IMR-90 (cell line): ENCODE measurements at regions not wholly inside any gene's neighbourhood (a gene's known extent, or its start where the extent isn't known, plus 50 kb on each side); places are given as distances from the start of the nearest gene placed in this dataset.

Source experiments
- ATAC-seq: fragments of 200-7000 bp; cut with Tn5 transposase; 2 replicates; pipeline ENCODE4 v1.9.1; 2020; ENCODE audit warnings: low read depth, mild to moderate bottlenecking, moderate library complexity
- BruUV-seq: library from RNA; stranded (reverse); fragments of 400-500 nt; replicated peaks from 2 replicates; lab custom pipeline; 2021; lab: Mats Ljungman, UMichigan
- CTCF ChIA-PET: fragments of 300-600 bp; formaldehyde crosslinking; extraction: SDS; loops from one replicate; lab custom pipeline; 2021; ENCODE audit warnings: antibody characterized with exemption; lab: Yijun Ruan, JAX
- POLR2A ChIA-PET: fragments of 300-600 bp; sonication (Branson Sonifier 250); formaldehyde crosslinking; loops from one replicate; lab custom pipeline; 2022; ENCODE audit warnings: antibody characterized with exemption; ENCODE audit not compliant: unreplicated experiment; lab: Charles Lee
- DNase-seq: peaks from one replicate; pipeline ENCODE4 v3.0.0; 2013
- H2AFZ ChIP-seq: replicated peaks from 2 replicates; pipeline ENCODE3; 2013; ENCODE audit warnings: low read length, mild to moderate bottlenecking; ENCODE audit not compliant: poor library complexity
- H2AK5ac ChIP-seq: 2 replicates; pipeline ENCODE4 v1.6.1; 2013; ENCODE audit warnings: low read depth, low read length, inconsistent platforms
- H2AK9ac ChIP-seq: replicated peaks from 2 replicates; pipeline ENCODE3; 2013; ENCODE audit warnings: mild to moderate bottlenecking, low read depth, low read length, moderate library complexity; ENCODE audit not compliant: poor library complexity
- H2BK120ac ChIP-seq: 2 replicates; pipeline ENCODE4 v1.6.1; 2013; ENCODE audit warnings: low read depth, low read length, inconsistent platforms
- H2BK15ac ChIP-seq: 3 replicates; pipeline ENCODE4 v1.6.1; 2013; ENCODE audit warnings: low read depth, low read length, inconsistent platforms
- H2BK20ac ChIP-seq: 2 replicates; pipeline ENCODE4 v1.6.1; 2013; ENCODE audit warnings: low read depth, mild to moderate bottlenecking, inconsistent platforms, low read length, moderate library complexity
- H2BK5ac ChIP-seq: 2 replicates; pipeline ENCODE4 v1.6.1; 2013; ENCODE audit warnings: mild to moderate bottlenecking, low read depth, low read length, inconsistent platforms; ENCODE audit not compliant: poor library complexity, severe bottlenecking
- H3K14ac ChIP-seq: replicated peaks from 2 replicates; pipeline ENCODE4 v1.6.1; 2013; ENCODE audit warnings: low read depth, low read length, inconsistent platforms
- H3K18ac ChIP-seq: 2 replicates; pipeline ENCODE4 v1.6.1; 2013; ENCODE audit warnings: low read depth, low read length, control low read depth
- H3K23ac ChIP-seq: 2 replicates; pipeline ENCODE4 v1.6.1; 2013; ENCODE audit warnings: low read depth, low read length, inconsistent platforms
- H3K27ac ChIP-seq: 2 replicates; pipeline ENCODE4 v1.5.1; 2013; ENCODE audit warnings: mild to moderate bottlenecking, control low read depth, low read length; ENCODE audit not compliant: insufficient read depth
- H3K27me3 ChIP-seq: 2 replicates; pipeline ENCODE4 v1.6.1; 2013; ENCODE audit warnings: low read length; ENCODE audit not compliant: control insufficient read depth, insufficient read depth
- H3K36me3 ChIP-seq: 2 replicates; pipeline ENCODE4 v1.6.1; 2013; ENCODE audit warnings: low read length, mixed read lengths; ENCODE audit not compliant: control insufficient read depth, insufficient read depth
- H3K4ac ChIP-seq: 2 replicates; pipeline ENCODE4 v1.6.1; 2013; ENCODE audit warnings: low read depth, low read length, inconsistent platforms
- H3K4me1 ChIP-seq: 2 replicates; pipeline ENCODE4 v1.6.1; 2013; ENCODE audit warnings: low read length, mixed read lengths; ENCODE audit not compliant: control insufficient read depth, insufficient read depth
- H3K4me2 ChIP-seq: 2 replicates; pipeline ENCODE4 v1.6.1; 2013; ENCODE audit warnings: low read depth, mild to moderate bottlenecking, control low read depth, low read length, moderate library complexity
- H3K4me3 ChIP-seq: 2 replicates; pipeline ENCODE4 v1.5.1; 2013; ENCODE audit warnings: low read depth, mild to moderate bottlenecking, control low read depth, low read length, moderate library complexity; ENCODE audit not compliant: insufficient read depth
- H3K56ac ChIP-seq: 2 replicates; pipeline ENCODE4 v1.6.1; 2013; ENCODE audit warnings: low read length, inconsistent platforms; ENCODE audit not compliant: insufficient read depth; ENCODE audit errors: extremely low read depth
- H3K79me1 ChIP-seq, 2 experiments: 2 replicates each; pipeline ENCODE4 v1.6.1; 2013; ENCODE audit warnings: low read length in 2 of 2, inconsistent platforms in 1 of 2, low read depth in 1 of 2
- H3K9ac ChIP-seq: 2 replicates; pipeline ENCODE4 v1.6.1; 2013; ENCODE audit warnings: low read depth, low read length, control low read depth
- H3K9me1 ChIP-seq: 2 replicates; pipeline ENCODE4 v1.6.1; 2013; ENCODE audit warnings: low read length, inconsistent platforms; ENCODE audit not compliant: insufficient read depth
- H3K9me3 ChIP-seq: 2 replicates; pipeline ENCODE4 v1.6.1; 2013; ENCODE audit warnings: low read length; ENCODE audit not compliant: control insufficient read depth, insufficient read depth
- H4K20me1 ChIP-seq: 2 replicates; pipeline ENCODE4 v1.6.1; 2013; ENCODE audit warnings: low read length, inconsistent platforms; ENCODE audit not compliant: insufficient read depth
- H4K5ac ChIP-seq: 2 replicates; pipeline ENCODE4 v1.6.1; 2013; ENCODE audit warnings: mild to moderate bottlenecking, low read depth, low read length, control low read depth
- H4K8ac ChIP-seq, 2 experiments: 2 replicates each; pipeline ENCODE4 v1.6.1; 2013; ENCODE audit warnings: low read depth in 2 of 2, low read length in 2 of 2, control low read depth in 1 of 2, inconsistent platforms in 1 of 2
- H4K91ac ChIP-seq: 2 replicates; pipeline ENCODE4 v1.6.1; 2013; ENCODE audit warnings: low read depth, low read length, inconsistent platforms; ENCODE audit not compliant: insufficient read depth
- BHLHE40 ChIP-seq: fragments of 150-350 bp; IDR thresholded peaks from 2 replicates; pipeline ENCODE4 v1.6.1; 2016; ENCODE audit warnings: mild to moderate bottlenecking, low read depth, low read length
- CEBPB ChIP-seq: IDR thresholded peaks from 2 replicates; pipeline ENCODE4 v1.6.1; 2012; ENCODE audit warnings: low read depth, low read length, improper control_type of control experiment
- CHD1 ChIP-seq: IDR thresholded peaks from 2 replicates; pipeline ENCODE4 v1.6.1; 2012; ENCODE audit warnings: low read depth, low read length, improper control_type of control experiment
- MAFK ChIP-seq: IDR thresholded peaks from 2 replicates; pipeline ENCODE4 v1.6.1; 2012; ENCODE audit warnings: low read depth, low read length, improper control_type of control experiment
- MXI1 ChIP-seq: IDR thresholded peaks from 2 replicates; pipeline ENCODE4 v1.6.1; 2012; ENCODE audit warnings: low read depth, mild to moderate bottlenecking, low read length, moderate library complexity, borderline replicate concordance
- NFE2L2 ChIP-seq: fragments of 150-350 bp; IDR thresholded peaks from 2 replicates; pipeline ENCODE4 v1.6.1; 2016; ENCODE audit warnings: low read depth, mild to moderate bottlenecking, low read length
- POLR2A ChIP-seq: IDR thresholded peaks from 2 replicates; pipeline ENCODE4 v1.6.1; 2012; ENCODE audit warnings: mild to moderate bottlenecking, low read depth, low read length
- RAD21 ChIP-seq: IDR thresholded peaks from 2 replicates; pipeline ENCODE4 v1.6.1; 2012; ENCODE audit warnings: low read length, improper control_type of control experiment
- RFX5 ChIP-seq: IDR thresholded peaks from 2 replicates; pipeline ENCODE4 v1.8.0; 2012; ENCODE audit warnings: low read depth, mild to moderate bottlenecking, low read length, moderate library complexity
- WGBS, 2 experiments: methylation state at CpG; one replicate each; pipeline versions ENCODE4 v1.1.5 to v1.1.7; 2013; ENCODE audit warnings: missing lambda C conversion rate in 2 of 2; ENCODE audit not compliant: insufficient read length in 1 of 2; ENCODE audit errors: extremely low coverage in 2 of 2; 5-methylcytosine and 5-hydroxymethylcytosine counted together
- dilution Hi-C: fragments of 300-500 bp; cut with HindIII; formaldehyde crosslinking; loops from one replicate; pipeline ENCODE4 v1.14.3; 2018; ENCODE audit warnings: low sequenced_read_pairs; ENCODE audit not compliant: unreplicated experiment
- in situ Hi-C: fragments of 300-500 bp; cut with MboI; formaldehyde crosslinking; loops from 3 replicates; pipeline ENCODE4 v1.14.3; 2019; ENCODE audit warnings: low sequenced_read_pairs, inconsistent platforms, mixed read lengths
- intact Hi-C: fragments of 100-400 bp; cut with micrococcal nuclease; formaldehyde crosslinking; loops from 2 replicates; pipeline ENCODE4 v1.10.0; 2022
- TF ChIP-seq, protein P1 (sequence below): conservative IDR thresholded peaks from 2 replicates; pipeline ENCODE4 v1.5.1; 2012; ENCODE audit warnings: mild to moderate bottlenecking, low read depth, low read length, improper control_type of control experiment

- Histone ChIP-seq H3K14ac (no peak overlapping the region), H3K4me2 (no peak overlapping the region), H3K9me1 (no peaks in the 10 kb centered on the region), H4K8ac (no peak overlapping the region), H3K18ac (no peak overlapping the region), H3K4ac (no peak overlapping the region), H2BK120ac (no peak overlapping the region), H3K23ac (no peak overlapping the region), H3K4me3 (no peak overlapping the region), H2BK15ac (no peak overlapping the region), H2AFZ (no peak overlapping the region), H4K5ac (no peak overlapping the region), H3K27ac (no peak overlapping the region), H3K56ac (no peak overlapping the region), H4K20me1 (no peaks in the 10 kb centered on the region), H2BK20ac (no peak overlapping the region), H3K9ac (no peak overlapping the region), H2BK5ac (no peak overlapping the region), H4K91ac (no peak overlapping the region), H3K27me3 (no peaks in the 10 kb centered on the region), H3K79me1 (no peaks in the 10 kb centered on the region), H2AK9ac (no peak overlapping the region), H3K4me1 (no peaks in the 10 kb centered on the region), H3K9me3 (peaks cover 43% of the 10 kb centered on the region), H2AK5ac (no peak overlapping the region), H3K36me3 (no peaks in the 10 kb centered on the region)
- no peak for DNase-seq
- no TSS peak for BruUV-seq
- in situ Hi-C loops (no loop called here), dilution Hi-C loops (no loop called here), intact Hi-C loops (no loop called here)
- no peak for ATAC-seq
- WGBS, 2 experiments = 89% methylated on average over 1 of the region's 7 CpGs; no CpG with 5 or more reads in 1 of the 2 experiments
- POLR2A ChIA-PET = no interaction called here
- CTCF ChIA-PET = no interaction called here
- TF ChIP-seq CHD1 (no peak), CEBPB (no peak), BHLHE40 (no peak), RAD21 (no peak), NFE2L2 (no peak), MAFK (no peak), RFX5 (no peak), POLR2A (no peak), MXI1 (no peak)
- TF ChIP-seq, protein P1, sequence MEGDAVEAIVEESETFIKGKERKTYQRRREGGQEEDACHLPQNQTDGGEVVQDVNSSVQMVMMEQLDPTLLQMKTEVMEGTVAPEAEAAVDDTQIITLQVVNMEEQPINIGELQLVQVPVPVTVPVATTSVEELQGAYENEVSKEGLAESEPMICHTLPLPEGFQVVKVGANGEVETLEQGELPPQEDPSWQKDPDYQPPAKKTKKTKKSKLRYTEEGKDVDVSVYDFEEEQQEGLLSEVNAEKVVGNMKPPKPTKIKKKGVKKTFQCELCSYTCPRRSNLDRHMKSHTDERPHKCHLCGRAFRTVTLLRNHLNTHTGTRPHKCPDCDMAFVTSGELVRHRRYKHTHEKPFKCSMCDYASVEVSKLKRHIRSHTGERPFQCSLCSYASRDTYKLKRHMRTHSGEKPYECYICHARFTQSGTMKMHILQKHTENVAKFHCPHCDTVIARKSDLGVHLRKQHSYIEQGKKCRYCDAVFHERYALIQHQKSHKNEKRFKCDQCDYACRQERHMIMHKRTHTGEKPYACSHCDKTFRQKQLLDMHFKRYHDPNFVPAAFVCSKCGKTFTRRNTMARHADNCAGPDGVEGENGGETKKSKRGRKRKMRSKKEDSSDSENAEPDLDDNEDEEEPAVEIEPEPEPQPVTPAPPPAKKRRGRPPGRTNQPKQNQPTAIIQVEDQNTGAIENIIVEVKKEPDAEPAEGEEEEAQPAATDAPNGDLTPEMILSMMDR = no peak
Measured at GRCh38 chr10:128373831-128374230, 247.6 kb upstream of the MKI67 start.
